ENCODE measurements at regions not wholly inside any gene's neighbourhood (a gene's known extent, or its start where the extent isn't known, plus 50 kb on each side); places are given as distances from the start of the nearest gene placed in this dataset.
"Not testable (repeated sequence)": the region's sequence is repeated elsewhere in the genome, so short reads cannot be mapped to it uniquely, and the experiment has no call there.

GRCh38 chr11:37259734-37260133, 661.7 kb upstream of the RAG2 start:
- DNase-seq (no peak), ATAC-seq (no peak)
- Histone ChIP-seq H3K4me1 (ENCODE audit: low read depth) (no peaks in the 10 kb centered on the region), H3K4me3 (no peak overlapping the region), H3K9me3 (peaks cover 15% of the 10 kb centered on the region), H3K36me3 (ENCODE audit: low read depth) (no peaks in the 10 kb centered on the region)
- no peak for TF ChIP-seq CTCF (IDR thresholded peaks at IDR 0.05)
- intact Hi-C loops (cut with DNase I, micrococcal nuclease), result no loop called here

GRCh38 chr11:37248145-37248544, 650.1 kb upstream of the RAG2 start:
- H3K36me3 ChIP-seq (ENCODE audit: low read depth), result no peaks in the 10 kb centered on the region
- no peak for DNase-seq
- intact Hi-C loops (cut with DNase I, micrococcal nuclease), result no loop called here
- TF ChIP-seq CTCF (IDR thresholded peaks at IDR 0.05), result no peak
- no peak overlapping the region for H3K4me3 ChIP-seq
- ATAC-seq, result no peak
- peaks cover 38% of the 10 kb centered on the region for H3K9me3 ChIP-seq
- H3K4me1 ChIP-seq (ENCODE audit: low read depth), result no peaks in the 10 kb centered on the region

GRCh38 chr11:37246092-37246491, 648.1 kb upstream of the RAG2 start:
- H3K4me1 ChIP-seq (ENCODE audit: low read depth); ATAC-seq; DNase-seq; H3K36me3 ChIP-seq (ENCODE audit: low read depth); H3K4me3 ChIP-seq; intact Hi-C loops (cut with DNase I, micrococcal nuclease): not testable (repeated sequence)
- H3K9me3 ChIP-seq, result peaks cover 25% of the 10 kb centered on the region

GRCh38 chr11:37230865-37231264, 632.8 kb upstream of the RAG2 start:
- intact Hi-C loops (cut with DNase I, micrococcal nuclease), result no loop called here
- ATAC-seq (no peak), DNase-seq (no peak)
- H3K4me1 ChIP-seq (ENCODE audit: low read depth), result no peaks in the 10 kb centered on the region
- no peak for TF ChIP-seq CTCF (IDR thresholded peaks at IDR 0.05)
- no peaks in the 10 kb centered on the region for H3K36me3 ChIP-seq (ENCODE audit: low read depth)
- peaks cover 22% of the 10 kb centered on the region for H3K9me3 ChIP-seq
- H3K4me3 ChIP-seq, result no peak overlapping the region

GRCh38 chr11:37223962-37224361, 625.9 kb upstream of the RAG2 start:
- Histone ChIP-seq H3K4me1 (ENCODE audit: low read depth) (no peaks in the 10 kb centered on the region), H3K36me3 (ENCODE audit: low read depth) (no peaks in the 10 kb centered on the region), H3K4me3 (no peak overlapping the region), H3K9me3 (peaks cover 56% of the 10 kb centered on the region)
- ATAC-seq, result no peak
- TF ChIP-seq CTCF (IDR thresholded peaks at IDR 0.05), result no peak
- no peak for DNase-seq
- intact Hi-C loops (cut with DNase I, micrococcal nuclease), result no loop called here

- intact Hi-C loops (cut with DNase I, micrococcal nuclease), result no loop called here
- TF ChIP-seq CTCF (IDR thresholded peaks at IDR 0.05), result no peak
- ATAC-seq, result no peak
- no peaks in the 10 kb centered on the region for H3K36me3 ChIP-seq (ENCODE audit: low read depth)
- H3K4me3 ChIP-seq, result no peak overlapping the region
- no peaks in the 10 kb centered on the region for H3K4me1 ChIP-seq (ENCODE audit: low read depth)
- no peak for DNase-seq
- peaks cover 38% of the 10 kb centered on the region for H3K9me3 ChIP-seq
These were observed 605.0 kb upstream of the RAG2 start for GRCh38 chr11:37203006-37203405.

Measured in mucosa of descending colon (tissue), 3 donors.